CD1c-positive myeloid dendritic cell (primary cell): ENCODE measurements at regions not wholly inside any gene's neighbourhood (a gene's known extent, or its start where the extent isn't known, plus 50 kb on each side); places are given as distances from the start of the nearest gene placed in this dataset.
A peak's percentile ranks its signal among the peaks of the same experiment; 100 is the strongest.
"Not testable (repeated sequence)": the region's sequence is repeated elsewhere in the genome, so short reads cannot be mapped to it uniquely, and the experiment has no call there.

Experiments used
- DNase-seq: peaks from one replicate; pipeline ENCODE4 v3.0.0-alpha.2; 2016; ENCODE audit errors: extremely low spot score

- DNase-seq = not testable (repeated sequence)
These were observed 155.8 kb upstream of the ARHGAP42 start for GRCh38 chr11:100531290-100531689.

- no peak for DNase-seq
These were observed 150.1 kb upstream of the ARHGAP42 start for GRCh38 chr11:100536979-100537378.

- DNase-seq = no peak
These were observed 143.7 kb upstream of the ARHGAP42 start for GRCh38 chr11:100543386-100543785.

- DNase-seq = no peak
These were observed 141.5 kb upstream of the ARHGAP42 start for GRCh38 chr11:100545556-100545955.

GRCh38 chr11:100545970-100546369, 141.1 kb upstream of the ARHGAP42 start:
- no peak for DNase-seq

GRCh38 chr11:100546714-100547113, 140.4 kb upstream of the ARHGAP42 start:
- DNase-seq = no peak

GRCh38 chr11:100550298-100550697, 136.8 kb upstream of the ARHGAP42 start:
- no peak for DNase-seq

GRCh38 chr11:100550912-100551632, 136.0 kb upstream of the ARHGAP42 start:
- no peak for DNase-seq

GRCh38 chr11:100555931-100556330, 131.2 kb upstream of the ARHGAP42 start:
- no peak for DNase-seq

- no peak for DNase-seq
These were observed 130.3 kb upstream of the ARHGAP42 start for GRCh38 chr11:100556781-100557180.

- no peak for DNase-seq
These were observed 129.1 kb upstream of the ARHGAP42 start for GRCh38 chr11:100557830-100558611.

- no peak for DNase-seq
These were observed 126.5 kb upstream of the ARHGAP42 start for GRCh38 chr11:100560606-100561005.

GRCh38 chr11:100561323-100561722, 125.8 kb upstream of the ARHGAP42 start:
- no peak for DNase-seq

GRCh38 chr11:100562128-100562527, 125.0 kb upstream of the ARHGAP42 start:
- no peak for DNase-seq

GRCh38 chr11:100563541-100564280, 123.4 kb upstream of the ARHGAP42 start:
- no peak for DNase-seq

- DNase-seq = no peak
These were observed 113.1 kb upstream of the ARHGAP42 start for GRCh38 chr11:100573911-100574513.

GRCh38 chr11:100574894-100575769, 112.0 kb upstream of the ARHGAP42 start:
- no peak for DNase-seq

- peak; percentile 23 for DNase-seq
These were observed 111.0 kb upstream of the ARHGAP42 start for GRCh38 chr11:100575860-100576717.

- DNase-seq = no peak
These were observed 110.4 kb upstream of the ARHGAP42 start for GRCh38 chr11:100576718-100577021.

- DNase-seq = no peak
These were observed 108.2 kb upstream of the ARHGAP42 start for GRCh38 chr11:100578831-100579311.
